H1 (cell line): ENCODE measurements at regions not wholly inside any gene's neighbourhood (a gene's known extent, or its start where the extent isn't known, plus 50 kb on each side); places are given as distances from the start of the nearest gene placed in this dataset.

ENCODE experiments used
- CTCF ChIA-PET: fragments of 300-600 bp; sonication (Branson Sonifier 250); formaldehyde crosslinking; loops from one replicate; lab custom pipeline; 2021; ENCODE audit not compliant: partially characterized antibody; lab: Charles Lee
- POLR2A ChIA-PET: fragments of 300-600 bp; sonication (Branson Sonifier 250); formaldehyde crosslinking; loops from one replicate; lab custom pipeline; 2021; ENCODE audit warnings: inconsistent platforms; ENCODE audit not compliant: partially characterized antibody; lab: Charles Lee
- DNase-seq, 2 experiments: peaks; one replicate each; pipeline versions ENCODE4 v3.0.0 to v3.0.0-alpha.2; 2010 to 2022; ENCODE audit warnings: low spot score in 2 of 2, low read depth in 1 of 2, mixed read lengths in 1 of 2
- FAIRE-seq: peaks from 2 replicates; lab custom pipeline; 2011; peaks lifted over from hg19 to GRCh38; lab: Jason Lieb, UNC
- H2AFZ ChIP-seq: 2 replicates; pipeline ENCODE4 v1.8.1; 2012; ENCODE audit warnings: low read length, inconsistent platforms
- H2AK5ac ChIP-seq: 2 replicates; pipeline ENCODE4 v1.6.1; 2013; ENCODE audit warnings: low read depth, low read length
- H2BK120ac ChIP-seq: replicated peaks from 2 replicates; pipeline ENCODE3; 2013; ENCODE audit warnings: low read depth, low read length, inconsistent platforms
- H2BK12ac ChIP-seq: 2 replicates; pipeline ENCODE4 v1.6.1; 2013; ENCODE audit warnings: low read depth, low read length
- H2BK15ac ChIP-seq: 2 replicates; pipeline ENCODE4 v1.6.1; 2013; ENCODE audit warnings: low read length
- H2BK20ac ChIP-seq: 2 replicates; pipeline ENCODE4 v1.6.1; 2013; ENCODE audit warnings: low read length
- H2BK5ac ChIP-seq: 2 replicates; pipeline ENCODE4 v1.6.1; 2013; ENCODE audit warnings: low read depth, low read length
- H3K14ac ChIP-seq: 2 replicates; pipeline ENCODE4 v1.6.1; 2013; ENCODE audit warnings: inconsistent platforms; ENCODE audit not compliant: insufficient read length
- H3K18ac ChIP-seq: 2 replicates; pipeline ENCODE4 v1.6.1; 2013; ENCODE audit warnings: low read length; ENCODE audit errors: extremely low read depth
- H3K23ac ChIP-seq: 2 replicates; pipeline ENCODE4 v1.6.1; 2013; ENCODE audit warnings: inconsistent platforms; ENCODE audit not compliant: insufficient read length
- H3K23me2 ChIP-seq: 2 replicates; pipeline ENCODE4 v1.6.1; 2013; ENCODE audit warnings: low read depth, low read length
- H3K27ac ChIP-seq: 2 replicates; pipeline ENCODE4 v1.6.1; 2011; ENCODE audit warnings: low read depth, low read length, inconsistent platforms
- H3K27me3 ChIP-seq, 4 experiments: replicated peaks in 1 of 4; 1 replicate in 1 of 4; 2 replicates in 3 of 4; pipeline versions ENCODE4 v1.6.1 to v1.8.1; 2011 to 2013; ENCODE audit warnings: low read length in 3 of 4, mild to moderate bottlenecking in 3 of 4, inconsistent platforms in 2 of 4, mixed read lengths in 2 of 4, moderate library complexity in 1 of 4; ENCODE audit not compliant: control insufficient read depth in 3 of 4, insufficient read depth in 3 of 4; ENCODE audit errors: extremely low read depth in 1 of 4
- H3K36me3 ChIP-seq, 4 experiments: 2 replicates each; pipeline versions ENCODE4 v1.6.1 to v1.8.1; 2011 to 2013; ENCODE audit warnings: mild to moderate bottlenecking in 4 of 4, low read length in 3 of 4, moderate library complexity in 2 of 4, control low read depth in 1 of 4, inconsistent platforms in 1 of 4; ENCODE audit not compliant: insufficient read depth in 4 of 4, control insufficient read depth in 2 of 4
- H3K4ac ChIP-seq: replicated peaks from 2 replicates; pipeline ENCODE3; 2013; ENCODE audit warnings: low read length, low read depth, mixed read lengths, inconsistent platforms; ENCODE audit not compliant: insufficient read length
- H3K4me1 ChIP-seq, 4 experiments: replicated peaks in 1 of 4; 1 replicate in 1 of 4; 2 replicates in 3 of 4; pipeline versions ENCODE4 v1.6.1 to v1.8.1; 2011 to 2013; ENCODE audit warnings: low read length in 3 of 4, inconsistent platforms in 2 of 4, mixed read lengths in 1 of 4; ENCODE audit not compliant: insufficient read depth in 4 of 4, control insufficient read depth in 3 of 4
- H3K4me2 ChIP-seq, 2 experiments: 2 replicates each; pipeline versions ENCODE4 v1.6.1 to v1.8.1; 2011 to 2013; ENCODE audit warnings: low read depth in 2 of 2, low read length in 2 of 2, control low read depth in 1 of 2, inconsistent platforms in 1 of 2, mild to moderate bottlenecking in 1 of 2; ENCODE audit not compliant: insufficient read depth in 1 of 2
- H3K4me3 ChIP-seq, 4 experiments: fragments of 200-600, 300-600 bp in 1 of 4; sonication (generic), shearing (Covaris generic), sonication (Bioruptor Twin) in 1 of 4; 2 replicates each; pipeline versions ENCODE4 v1.5.1 to v1.8.1; 2011 to 2016; ENCODE audit warnings: low read length in 4 of 4, low read depth in 3 of 4, control low read depth in 2 of 4, inconsistent platforms in 2 of 4, mild to moderate bottlenecking in 2 of 4, mixed read lengths in 1 of 4, moderate library complexity in 1 of 4; ENCODE audit not compliant: insufficient read depth in 2 of 4; ENCODE audit errors: extremely low read depth in 1 of 4
- H3K56ac ChIP-seq: replicated peaks from 2 replicates; pipeline ENCODE3; 2013; ENCODE audit warnings: low read depth, mild to moderate bottlenecking, mixed read lengths, low read length, inconsistent platforms; ENCODE audit not compliant: insufficient read length
- H3K79me1 ChIP-seq: 2 replicates; pipeline ENCODE4 v1.6.1; 2013; ENCODE audit warnings: low read depth, low read length, control low read depth
- H3K79me2 ChIP-seq, 2 experiments: 2 replicates each; pipeline versions ENCODE4 v1.6.1 to v1.8.1; 2012 to 2013; ENCODE audit warnings: low read length in 2 of 2, mild to moderate bottlenecking in 2 of 2, inconsistent platforms in 1 of 2; ENCODE audit not compliant: insufficient read depth in 2 of 2, control insufficient read depth in 1 of 2
- H3K9ac ChIP-seq, 4 experiments: replicated peaks in 1 of 4; 1 replicate in 1 of 4; 2 replicates in 3 of 4; pipeline versions ENCODE4 v1.6.1 to v1.8.1; 2011 to 2013; ENCODE audit warnings: low read depth in 3 of 4, low read length in 3 of 4, control low read depth in 2 of 4, mild to moderate bottlenecking in 2 of 4, moderate library complexity in 2 of 4, inconsistent platforms in 1 of 4; ENCODE audit errors: extremely low read depth in 1 of 4
- H3K9me3 ChIP-seq, 2 experiments: 2 replicates each; pipeline versions ENCODE4 v1.6.1 to v1.8.1; 2012 to 2013; ENCODE audit warnings: mild to moderate bottlenecking in 2 of 2, moderate library complexity in 2 of 2, control low read depth in 1 of 2, inconsistent platforms in 1 of 2, low read depth in 1 of 2, low read length in 1 of 2, mixed read lengths in 1 of 2; ENCODE audit not compliant: insufficient read depth in 2 of 2
- H4K20me1 ChIP-seq, 2 experiments: replicated peaks in 1 of 2; 2 replicates each; pipeline versions ENCODE3 to v1.8.1; 2011 to 2013; ENCODE audit warnings: inconsistent platforms in 2 of 2, low read length in 2 of 2, mild to moderate bottlenecking in 1 of 2; ENCODE audit not compliant: insufficient read depth in 2 of 2, control insufficient read depth in 1 of 2
- H4K5ac ChIP-seq: 2 replicates; pipeline ENCODE4 v1.6.1; 2013; ENCODE audit warnings: low read length, low read depth, mixed read lengths, inconsistent platforms; ENCODE audit not compliant: insufficient read length
- H4K8ac ChIP-seq: 2 replicates; pipeline ENCODE4 v1.8.0; 2013; ENCODE audit warnings: mild to moderate bottlenecking, moderate library complexity, low read length, inconsistent platforms; ENCODE audit not compliant: insufficient read depth; ENCODE audit errors: extremely low read depth
- H4K91ac ChIP-seq: replicated peaks from 2 replicates; pipeline ENCODE3; 2013; ENCODE audit warnings: low read length, mixed read lengths, inconsistent platforms; ENCODE audit not compliant: insufficient read length
- CREB1 ChIP-seq: IDR thresholded peaks from 2 replicates; pipeline ENCODE4 v1.6.1; 2012; ENCODE audit warnings: inconsistent platforms
- CTBP2 ChIP-seq: IDR thresholded peaks from 2 replicates; pipeline ENCODE4 v1.7.0; 2011; ENCODE audit warnings: borderline replicate concordance, mild to moderate bottlenecking, moderate library complexity, mixed read lengths, low read length; ENCODE audit not compliant: insufficient read depth, insufficient read length
- POU5F1 ChIP-seq: IDR thresholded peaks from 2 replicates; pipeline ENCODE4 v1.6.1; 2011; ENCODE audit warnings: low read depth, mild to moderate bottlenecking, low read length, moderate library complexity
- RXRA ChIP-seq: IDR thresholded peaks from 2 replicates; pipeline ENCODE4 v1.6.1; 2011; ENCODE audit warnings: low read depth, mild to moderate bottlenecking, low read length, moderate library complexity; ENCODE audit not compliant: insufficient read depth
- YY1 ChIP-seq: IDR thresholded peaks from 2 replicates; pipeline ENCODE4 v1.6.1; 2011; ENCODE audit warnings: low read depth, mild to moderate bottlenecking, low read length
- WGBS, 2 experiments: shearing (Covaris generic) in 1 of 2; methylation state at CpG; one replicate each; pipeline versions ENCODE4 v1.1.6 to v1.1.7; 2013 to 2015; ENCODE audit warnings: low lambda C conversion rate in 2 of 2, mixed read lengths in 2 of 2, inconsistent platforms in 1 of 2, low coverage in 1 of 2, missing lambda C conversion rate in 1 of 2; ENCODE audit not compliant: insufficient replicate concordance in 2 of 2, insufficient coverage in 1 of 2, insufficient read length in 1 of 2; ENCODE audit errors: extremely low coverage in 1 of 2, missing lambda C conversion rate in 1 of 2; 5-methylcytosine and 5-hydroxymethylcytosine counted together
- TF ChIP-seq, protein P1 (sequence below): IDR thresholded peaks from 2 replicates; pipeline ENCODE4 v1.6.1; 2012; ENCODE audit warnings: inconsistent platforms

DNA sequence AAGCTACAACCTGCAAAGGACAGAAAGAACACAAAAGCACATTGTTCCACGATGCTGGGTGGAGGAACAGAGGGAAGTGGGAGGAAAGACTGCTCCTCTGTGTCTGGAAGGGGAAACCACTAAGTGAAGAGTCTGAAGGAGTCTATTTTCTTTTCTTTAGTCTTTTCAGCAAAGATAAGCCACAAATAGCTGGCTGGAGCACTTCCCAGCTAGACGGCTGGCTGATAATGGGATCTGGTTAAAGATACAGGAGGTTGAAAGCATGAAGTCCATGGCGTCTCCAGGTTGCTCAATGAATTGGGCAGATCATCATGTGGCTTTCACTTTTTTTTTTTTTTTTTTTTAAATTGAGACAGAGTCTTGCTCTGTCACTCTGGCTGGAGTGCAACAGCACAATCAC is 154.0 kb upstream of the KCNG1 start:
- H3K18ac ChIP-seq = no peak overlapping the region
- no peak overlapping the region for H4K5ac ChIP-seq
- no peaks in the 10 kb centered on the region for H3K23me2 ChIP-seq
- H3K36me3 ChIP-seq = no peaks in the 10 kb centered on the region
- H2AFZ ChIP-seq = 0 out of 2 replicates have a peak overlapping the region, but pooled peaks have one; percentile 8
- no peaks in the 10 kb centered on the region for H4K20me1 ChIP-seq
- no peak for FAIRE-seq
- no peak overlapping the region for H3K56ac ChIP-seq
- TF ChIP-seq CTBP2 (no peak), CREB1 (no peak), POU5F1 (no peak), YY1 (no peak), RXRA (no peak)
- TF ChIP-seq, protein P1, sequence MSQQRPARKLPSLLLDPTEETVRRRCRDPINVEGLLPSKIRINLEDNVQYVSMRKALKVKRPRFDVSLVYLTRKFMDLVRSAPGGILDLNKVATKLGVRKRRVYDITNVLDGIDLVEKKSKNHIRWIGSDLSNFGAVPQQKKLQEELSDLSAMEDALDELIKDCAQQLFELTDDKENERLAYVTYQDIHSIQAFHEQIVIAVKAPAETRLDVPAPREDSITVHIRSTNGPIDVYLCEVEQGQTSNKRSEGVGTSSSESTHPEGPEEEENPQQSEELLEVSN = no peak
- H2BK12ac ChIP-seq = no peak overlapping the region
- ChIA-PET POLR2A (no interaction called here), CTCF (interaction anchor here (0.6 to 1.7 kb wide), 5 partner anchors 48 to 196 kb away, joined by 3 to 6 read pairs (median 3); no protein-coding TSS in a partner anchor)
- no peaks in the 10 kb centered on the region for H3K79me1 ChIP-seq
- DNase-seq = no peak
- no peak overlapping the region for H2AK5ac ChIP-seq
- H3K4ac ChIP-seq = no peak overlapping the region
- no peak overlapping the region for H3K14ac ChIP-seq
- no peak overlapping the region for H2BK5ac ChIP-seq
- H3K4me1 ChIP-seq = no peaks in the 10 kb centered on the region
- no peak overlapping the region for H3K23ac ChIP-seq
- H3K4me3 ChIP-seq = no peak overlapping the region
- H2BK20ac ChIP-seq = no peak overlapping the region
- no peak overlapping the region for H4K8ac ChIP-seq
- H3K9ac ChIP-seq = no peak overlapping the region
- H3K4me2 ChIP-seq = no peak overlapping the region
- no peak overlapping the region for H4K91ac ChIP-seq
- no peak overlapping the region for H2BK15ac ChIP-seq
- H3K9me3 ChIP-seq = no peaks in the 10 kb centered on the region; a peak in 1 of 4 replicates
- H3K27ac ChIP-seq = no peak overlapping the region
- H3K79me2 ChIP-seq = no peaks in the 10 kb centered on the region
- no peaks in the 10 kb centered on the region for H3K27me3 ChIP-seq
- WGBS, 2 experiments = 95% methylated on average over 3 of the region's 3 CpGs; no CpG with 5 or more reads in 1 of the 2 experiments
- no peak overlapping the region for H2BK120ac ChIP-seq
